ENCODE measurements at regions not wholly inside any gene's neighbourhood (a gene's known extent, or its start where the extent isn't known, plus 50 kb on each side); places are given as distances from the start of the nearest gene placed in this dataset.

- TF ChIP-seq POLR2A (IDR thresholded peaks at IDR 0.05; ENCODE audit: low read length) (no peak), GATA1 (IDR thresholded peaks at IDR 0.05; ENCODE audit: low read depth, low read length) (no peak)
These were observed 167.7 kb downstream of the PLPP3 start for GRCh38 chr1:56411484-56412180.

GRCh38 chr1:56411021-56411420 lies 168.3 kb downstream of the PLPP3 start:
- TF ChIP-seq POLR2A (IDR thresholded peaks at IDR 0.05; ENCODE audit: low read length) = no peak
- no peak for TF ChIP-seq GATA1 (IDR thresholded peaks at IDR 0.05; ENCODE audit: low read depth, low read length)
- DNase-seq = no peak

More at GRCh38 chr1:56411484-56412180, 167.7 kb downstream of the PLPP3 start:
- DNase-seq = no peak

GRCh38 chr1:56410405-56410804 lies 169.0 kb downstream of the PLPP3 start:
- no peak for DNase-seq
- TF ChIP-seq GATA1 (IDR thresholded peaks at IDR 0.05; ENCODE audit: low read depth, low read length) = no peak
- TF ChIP-seq POLR2A (IDR thresholded peaks at IDR 0.05; ENCODE audit: low read length) = no peak

- peak in 1 of 2 experiments; percentile 9 for DNase-seq
- TF ChIP-seq POLR2A (IDR thresholded peaks at IDR 0.05; ENCODE audit: low read length) (no peak), GATA1 (IDR thresholded peaks at IDR 0.05; ENCODE audit: low read depth, low read length) (no peak)
These were observed 170.2 kb downstream of the PLPP3 start for GRCh38 chr1:56409112-56409691.

- no peak for TF ChIP-seq POLR2A (IDR thresholded peaks at IDR 0.05; ENCODE audit: low read length)
- TF ChIP-seq GATA1 (IDR thresholded peaks at IDR 0.05; ENCODE audit: low read depth, low read length) = no peak
- DNase-seq = no peak
These were observed 172.5 kb downstream of the PLPP3 start for GRCh38 chr1:56406821-56407220.

GRCh38 chr1:56404561-56405030 lies 174.8 kb downstream of the PLPP3 start:
- TF ChIP-seq GATA1 (IDR thresholded peaks at IDR 0.05; ENCODE audit: low read depth, low read length) (no peak), POLR2A (IDR thresholded peaks at IDR 0.05; ENCODE audit: low read length) (no peak)
- DNase-seq = no peak

- TF ChIP-seq GATA1 (IDR thresholded peaks at IDR 0.05; ENCODE audit: low read depth, low read length) (no peak), POLR2A (IDR thresholded peaks at IDR 0.05; ENCODE audit: low read length) (no peak)
- peak in 1 of 2 experiments; percentile 6 for DNase-seq
These were observed 175.3 kb downstream of the PLPP3 start for GRCh38 chr1:56404066-56404465.

GRCh38 chr1:56403321-56403720 lies 176.0 kb downstream of the PLPP3 start:
- DNase-seq = no peak
- TF ChIP-seq POLR2A (IDR thresholded peaks at IDR 0.05; ENCODE audit: low read length) = no peak
- TF ChIP-seq GATA1 (IDR thresholded peaks at IDR 0.05; ENCODE audit: low read depth, low read length) = no peak

GRCh38 chr1:56401191-56401590 lies 178.2 kb downstream of the PLPP3 start:
- no peak for DNase-seq
- TF ChIP-seq POLR2A (IDR thresholded peaks at IDR 0.05; ENCODE audit: low read length) (no peak), GATA1 (IDR thresholded peaks at IDR 0.05; ENCODE audit: low read depth, low read length) (no peak)

- DNase-seq = no peak
These were observed 178.8 kb downstream of the PLPP3 start for GRCh38 chr1:56400526-56400925.

GRCh38 chr1:56399795-56400194 lies 179.6 kb downstream of the PLPP3 start:
- TF ChIP-seq POLR2A (IDR thresholded peaks at IDR 0.05; ENCODE audit: low read length) = no peak
- DNase-seq = no peak

More at GRCh38 chr1:56400526-56400925, 178.8 kb downstream of the PLPP3 start:
- TF ChIP-seq POLR2A (IDR thresholded peaks at IDR 0.05; ENCODE audit: low read length) = no peak
- TF ChIP-seq GATA1 (IDR thresholded peaks at IDR 0.05; ENCODE audit: low read depth, low read length) = no peak

GRCh38 chr1:56399326-56399725 lies 180.0 kb downstream of the PLPP3 start:
- DNase-seq = peak in 1 of 2 experiments; percentile 8
- no peak for TF ChIP-seq POLR2A (IDR thresholded peaks at IDR 0.05; ENCODE audit: low read length)
- no peak for TF ChIP-seq GATA1 (IDR thresholded peaks at IDR 0.05; ENCODE audit: low read depth, low read length)

- TF ChIP-seq GATA1 (IDR thresholded peaks at IDR 0.05; ENCODE audit: low read depth, low read length) = no peak
- no peak for TF ChIP-seq POLR2A (IDR thresholded peaks at IDR 0.05; ENCODE audit: low read length)
These were observed 181.5 kb downstream of the PLPP3 start for GRCh38 chr1:56397811-56398231.

GRCh38 chr1:56397409-56397808 lies 182.0 kb downstream of the PLPP3 start:
- no peak for DNase-seq
- no peak for TF ChIP-seq POLR2A (IDR thresholded peaks at IDR 0.05; ENCODE audit: low read length)
- TF ChIP-seq GATA1 (IDR thresholded peaks at IDR 0.05; ENCODE audit: low read depth, low read length) = no peak

More at GRCh38 chr1:56397811-56398231, 181.5 kb downstream of the PLPP3 start:
- no peak for DNase-seq

GRCh38 chr1:56396581-56396980 lies 182.8 kb downstream of the PLPP3 start:
- no peak for TF ChIP-seq POLR2A (IDR thresholded peaks at IDR 0.05; ENCODE audit: low read length)
- no peak for TF ChIP-seq GATA1 (IDR thresholded peaks at IDR 0.05; ENCODE audit: low read depth, low read length)
- DNase-seq = no peak

Data from erythroblast (primary cell).